NCI-H2171 treated with DMSO at 0.1 percent for 48 hours (cell line): ENCODE measurements at regions not wholly inside any gene's neighbourhood (a gene's known extent, or its start where the extent isn't known, plus 50 kb on each side); places are given as distances from the start of the nearest gene placed in this dataset.

ENCODE experiments used
- DNase-seq: peaks from one replicate; lab custom pipeline; 2025; lab: John Stamatoyannopoulos, UW

DNA sequence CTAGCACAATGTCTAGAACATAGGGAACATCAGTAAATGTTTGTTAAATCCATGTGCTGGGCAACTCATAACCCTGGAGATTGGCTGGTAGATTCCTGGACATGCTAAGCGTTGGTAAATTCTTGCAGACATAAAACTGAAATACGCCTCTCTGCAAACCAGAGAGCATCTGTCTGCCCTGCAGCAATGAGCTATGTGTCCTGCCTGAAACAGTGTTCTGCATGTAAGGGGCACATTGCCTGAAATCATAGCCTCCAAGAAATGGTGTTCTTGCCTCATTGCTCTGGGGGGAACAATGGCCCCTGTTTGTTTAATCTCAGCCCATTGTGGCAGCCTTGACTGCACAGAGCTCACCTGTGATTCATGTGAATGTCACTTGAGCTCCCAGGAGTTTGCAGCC lies 113.5 kb upstream of the CCL2 start:
- DNase-seq, result no peak

DNA sequence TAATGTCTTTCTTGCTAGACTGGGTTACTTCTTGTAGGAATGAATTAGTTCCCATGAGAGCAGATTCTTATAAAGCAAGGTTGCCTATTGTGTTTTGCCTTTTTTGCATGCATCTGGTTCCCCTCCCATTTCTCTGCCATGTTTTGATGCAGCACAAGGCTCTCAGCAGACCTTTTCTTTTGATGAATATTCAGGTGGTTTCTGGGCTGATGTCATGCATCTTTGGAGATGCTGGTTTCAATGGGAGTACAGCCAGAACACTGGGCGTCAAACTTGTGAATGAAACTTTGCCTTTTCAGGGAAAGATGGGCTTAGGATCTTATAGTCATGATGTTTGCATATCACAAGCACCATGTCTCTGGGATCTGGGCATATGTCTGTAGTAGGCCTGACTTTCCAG lies 111.7 kb upstream of the CCL2 start:
- DNase-seq, result no peak

DNA sequence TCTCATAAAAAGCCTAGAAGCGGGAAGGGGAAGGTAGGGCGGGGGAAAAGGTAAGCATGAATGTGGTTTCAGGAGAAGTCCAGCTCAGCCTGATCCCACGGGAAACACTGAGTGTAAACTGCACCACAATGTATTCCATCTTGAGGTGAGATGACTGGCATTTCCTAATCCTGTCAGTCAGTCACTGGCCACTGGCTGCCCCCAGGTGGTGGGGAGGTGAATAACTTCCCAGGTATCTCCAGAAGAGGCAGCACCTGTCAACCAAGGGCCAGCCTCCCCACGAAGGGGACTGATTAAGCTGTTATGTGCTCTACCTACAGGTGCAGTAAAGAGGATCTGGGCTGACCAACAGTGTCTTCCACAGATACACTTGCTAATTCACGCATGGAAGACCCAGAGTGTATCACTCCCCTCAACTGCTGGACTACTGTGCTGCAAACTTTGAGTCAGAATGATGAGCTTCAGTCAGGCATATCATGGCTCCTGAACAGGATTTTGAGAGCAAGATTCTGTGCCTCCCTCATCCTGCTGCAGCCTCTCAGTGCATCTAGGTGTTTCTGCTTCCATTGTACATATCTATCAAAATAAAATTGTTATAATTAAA lies 108.5 kb upstream of the CCL2 start:
- peak; percentile 47 for DNase-seq

DNA sequence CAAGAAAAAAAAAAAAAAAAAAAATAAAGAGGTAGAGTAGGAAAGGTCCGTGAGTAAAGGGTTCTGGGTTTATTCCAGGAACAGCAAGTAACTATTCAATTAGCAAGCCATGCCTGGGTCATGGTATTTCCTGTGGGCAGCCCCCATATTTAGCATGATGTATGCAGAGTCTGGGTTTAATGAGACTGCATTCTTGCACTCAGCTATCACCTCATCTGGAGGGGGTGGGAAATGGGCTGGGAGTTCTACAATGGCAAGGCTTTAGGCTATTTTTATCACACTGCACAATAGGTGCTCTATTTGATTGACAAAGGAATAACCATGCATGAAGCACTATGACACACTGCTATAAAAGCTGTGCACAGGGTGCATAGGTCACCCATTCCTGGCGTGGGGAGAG lies 104.0 kb upstream of the CCL2 start:
- DNase-seq, result no peak

DNA sequence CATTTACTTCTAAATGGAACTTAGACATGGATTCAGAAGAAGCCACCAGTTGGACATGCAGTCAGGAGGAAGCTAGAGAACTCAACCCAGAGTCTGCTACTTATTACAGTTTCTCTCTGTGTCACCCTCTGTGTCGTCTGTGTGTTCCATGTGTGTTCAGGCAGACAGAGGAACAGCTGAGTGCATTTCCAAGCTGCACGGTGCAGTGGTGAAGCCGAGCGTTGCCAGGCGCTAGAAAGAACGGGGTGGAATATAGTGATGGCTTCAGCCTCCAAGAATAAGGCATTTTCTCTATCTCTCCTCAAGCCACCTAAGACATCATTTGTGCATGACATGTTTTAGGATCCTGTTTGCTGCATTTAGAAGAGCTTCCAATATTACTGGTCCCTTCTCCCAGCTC lies 101.1 kb upstream of the CCL2 start:
- no peak for DNase-seq

DNA sequence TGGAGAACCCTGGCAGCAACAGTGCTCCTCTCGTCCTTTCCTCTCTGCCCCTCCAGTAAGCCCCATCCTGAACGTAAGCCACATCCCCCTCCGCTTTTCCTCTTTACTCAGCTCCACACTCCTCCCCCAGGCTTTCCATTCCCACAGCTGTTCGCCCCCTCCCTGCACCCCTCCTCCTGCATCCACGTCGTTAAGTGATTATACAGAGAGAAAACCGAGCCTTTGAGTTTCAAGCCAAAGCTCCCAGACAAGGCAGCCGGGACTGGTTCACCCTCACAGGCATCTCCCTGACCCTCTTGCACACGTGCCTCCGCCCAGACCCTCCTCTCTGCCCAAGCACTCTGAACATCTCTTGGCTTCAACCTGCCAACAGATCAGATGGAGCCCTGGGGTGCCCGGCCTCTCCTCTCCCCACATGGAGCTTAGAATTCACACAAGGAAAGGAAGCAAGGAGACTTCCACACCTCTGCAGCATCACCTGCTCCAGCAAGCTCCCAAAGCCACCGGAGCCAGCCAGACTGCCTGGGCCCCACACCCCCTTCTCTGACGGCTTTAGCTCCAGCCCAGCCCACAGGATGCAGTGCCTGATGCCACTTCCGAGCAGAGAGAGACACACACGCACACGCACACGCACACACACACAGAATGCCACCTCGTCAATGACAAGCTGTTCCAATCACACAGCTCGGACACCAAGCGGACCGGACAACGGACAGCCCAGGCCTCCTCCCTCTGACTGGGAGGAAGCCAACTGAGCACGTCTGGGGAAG lies 99.9 kb upstream of the CCL2 start:
- no peak for DNase-seq

DNA sequence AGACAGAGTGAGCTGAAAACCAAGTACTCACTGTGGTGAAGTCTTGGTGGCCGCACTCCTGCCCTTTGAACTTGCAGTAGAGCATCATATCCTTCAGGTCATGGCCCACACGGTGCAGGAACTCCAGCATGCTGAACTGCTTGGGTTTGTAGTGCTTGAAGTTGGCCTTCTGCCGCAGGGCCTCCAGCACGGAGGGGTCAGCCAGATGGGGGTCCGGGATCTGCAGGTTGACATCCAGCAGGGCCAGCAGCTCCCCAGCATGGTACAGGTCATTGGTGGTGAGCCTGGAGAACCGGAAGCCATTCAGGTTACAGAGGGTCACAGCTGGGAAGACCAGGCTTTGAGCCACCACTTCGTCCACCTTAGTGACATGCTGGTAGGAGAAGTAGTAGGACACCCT lies 99.1 kb upstream of the CCL2 start:
- DNase-seq, result no peak

DNA sequence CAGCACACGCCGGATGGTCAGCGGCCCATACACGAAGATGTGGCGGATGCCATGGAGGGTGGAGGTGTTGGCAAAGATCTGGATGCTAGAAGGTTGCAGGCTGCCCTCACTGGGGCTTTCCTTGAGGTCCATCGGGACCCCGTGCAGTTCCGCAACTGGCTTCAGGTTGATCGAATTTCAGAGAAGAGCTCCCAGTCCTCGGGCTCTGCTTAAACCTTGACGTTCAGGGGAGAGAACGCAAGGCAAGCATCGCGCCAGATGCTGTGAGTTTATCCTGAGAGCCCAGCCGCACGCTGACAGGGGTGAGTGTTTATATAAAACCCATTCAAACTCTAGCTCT lies 98.7 kb upstream of the CCL2 start:
- no peak for DNase-seq

DNA sequence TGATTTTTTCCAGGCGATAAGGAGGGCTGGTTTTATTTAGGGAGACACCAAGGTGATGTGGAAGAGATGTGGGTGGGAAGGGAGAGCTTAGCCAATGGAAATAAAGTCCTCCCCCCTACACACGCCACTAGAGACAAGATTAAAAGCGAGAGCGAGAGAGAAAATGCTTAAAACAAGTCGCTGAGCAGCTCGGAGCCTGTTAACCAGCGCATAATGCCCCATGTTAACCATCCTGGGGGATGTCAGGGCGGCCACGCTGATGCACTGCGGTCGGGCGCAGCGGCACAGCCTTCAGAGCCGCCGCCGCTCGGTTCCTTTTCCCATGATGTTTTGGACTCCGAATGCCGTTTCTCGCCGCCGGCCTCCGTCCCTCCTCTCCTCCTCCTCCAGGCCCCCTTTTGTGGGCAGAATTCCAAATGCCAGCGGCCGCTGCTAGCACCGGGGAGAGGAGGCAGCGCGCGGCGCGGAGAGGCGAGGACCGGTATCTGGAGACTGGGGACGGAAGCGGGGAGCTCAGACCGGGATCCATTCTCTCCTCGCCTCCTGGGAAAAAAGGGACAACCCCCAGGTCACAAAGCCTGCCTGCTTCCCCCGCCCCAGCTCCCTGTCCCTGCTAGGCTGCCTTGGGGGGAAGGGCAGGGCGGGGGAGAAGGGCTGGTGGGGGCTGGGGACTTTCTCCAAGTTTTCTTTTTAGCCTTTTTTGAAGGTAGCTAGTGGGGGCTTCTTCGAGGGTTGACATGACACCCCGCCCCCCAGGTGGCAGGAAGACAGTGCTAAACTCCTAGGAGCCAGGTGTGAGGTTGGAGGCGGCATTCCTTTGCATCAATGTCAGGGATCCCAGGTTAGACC lies 98.1 kb upstream of the CCL2 start:
- DNase-seq, result no peak

DNA sequence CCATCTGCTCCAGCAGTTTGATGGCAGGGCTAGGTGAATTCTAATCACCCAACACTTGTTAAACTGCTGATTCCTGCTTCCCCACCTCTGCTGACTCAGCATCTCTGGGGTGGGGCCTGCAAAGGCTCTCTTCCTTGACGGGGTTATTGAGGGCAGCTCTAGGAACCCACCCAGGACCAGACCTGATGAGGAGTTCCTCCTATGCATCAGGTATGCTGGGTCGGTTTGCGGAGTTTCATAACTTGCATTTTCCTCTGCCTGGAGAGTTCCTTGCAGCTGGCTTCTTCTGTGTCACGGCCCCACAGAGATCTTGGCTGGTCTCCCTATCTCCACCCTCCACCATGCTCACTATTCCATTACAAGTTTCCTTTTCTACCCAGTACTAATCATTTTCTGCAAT lies 93.4 kb upstream of the CCL2 start:
- no peak for DNase-seq

DNA sequence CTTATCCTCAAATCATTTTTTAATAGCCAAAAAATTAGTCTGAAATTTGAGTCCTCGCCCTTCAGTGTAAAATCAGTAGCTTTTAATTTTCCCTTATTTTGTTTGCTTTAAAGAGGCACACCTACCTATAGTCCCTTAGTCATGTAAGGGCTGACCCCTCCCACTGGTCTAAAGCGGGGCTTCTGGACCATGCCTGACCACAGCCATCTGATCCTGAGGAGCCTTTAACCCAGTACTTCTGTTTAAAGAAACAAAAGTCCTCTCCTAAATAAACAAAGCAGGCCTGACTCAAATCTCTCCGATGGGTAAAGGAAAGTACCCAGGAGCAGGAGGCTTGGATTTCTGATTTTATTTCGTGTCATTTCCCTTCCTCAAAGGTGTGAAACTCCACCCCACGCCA lies 92.0 kb upstream of the CCL2 start:
- no peak for DNase-seq

DNA sequence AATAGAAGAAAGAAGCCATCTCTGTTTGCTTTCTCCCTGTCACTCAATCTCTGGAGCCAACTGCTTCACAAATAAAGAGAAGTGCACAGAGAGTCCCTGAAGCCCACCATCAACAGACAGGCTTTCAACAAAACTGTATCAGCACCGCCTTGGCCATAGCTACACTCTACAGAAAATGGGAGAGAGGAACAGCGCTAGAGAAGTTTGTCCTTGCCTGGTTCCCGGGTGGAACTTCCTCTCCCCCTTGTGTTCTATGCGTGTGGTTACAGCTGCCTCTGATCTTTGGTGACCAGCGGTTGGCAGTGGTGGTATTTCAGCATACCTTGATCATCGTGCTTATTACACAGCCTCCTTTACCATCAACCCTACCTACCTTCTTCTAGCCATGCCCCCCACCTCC lies 91.4 kb upstream of the CCL2 start:
- no peak for DNase-seq

DNA sequence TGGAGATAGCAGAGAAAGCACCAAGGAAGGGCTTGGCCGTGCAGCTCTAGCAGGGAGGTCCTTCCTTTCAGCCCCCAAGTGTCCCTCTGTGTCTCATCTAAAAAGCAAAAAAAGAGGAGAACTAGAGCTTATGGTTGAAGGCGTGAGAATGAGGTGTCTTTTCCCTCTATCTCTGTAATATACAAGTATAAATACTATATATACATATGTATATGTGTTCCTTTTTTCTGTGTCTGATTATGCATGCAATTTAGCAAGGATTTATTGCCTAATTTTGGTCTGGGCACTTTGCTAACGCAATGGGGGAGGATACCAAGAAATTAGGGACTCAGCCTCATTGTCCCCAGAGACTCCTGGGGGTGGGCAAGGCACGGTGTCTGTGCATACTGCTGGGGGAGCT lies 90.2 kb upstream of the CCL2 start:
- no peak for DNase-seq

DNA sequence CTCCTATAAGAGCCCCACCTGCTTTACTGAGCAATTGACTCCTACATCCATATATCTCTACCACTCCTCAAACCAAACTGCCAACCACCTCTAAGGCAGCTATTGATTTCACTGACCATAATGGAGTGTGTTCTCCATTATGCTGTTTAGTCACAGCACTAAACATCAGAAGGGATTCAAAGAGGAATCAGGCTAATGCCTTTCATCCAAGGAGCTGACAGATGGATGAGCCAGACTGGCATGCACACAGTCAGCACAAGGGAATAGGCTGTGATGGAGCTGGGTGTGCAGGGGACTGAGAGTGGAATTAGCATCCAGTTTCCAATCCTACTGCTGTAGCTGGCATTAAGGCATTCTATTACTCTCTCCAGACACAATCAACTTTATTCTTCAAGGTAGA lies 88.7 kb upstream of the CCL2 start:
- DNase-seq, result peak; percentile 4

DNA sequence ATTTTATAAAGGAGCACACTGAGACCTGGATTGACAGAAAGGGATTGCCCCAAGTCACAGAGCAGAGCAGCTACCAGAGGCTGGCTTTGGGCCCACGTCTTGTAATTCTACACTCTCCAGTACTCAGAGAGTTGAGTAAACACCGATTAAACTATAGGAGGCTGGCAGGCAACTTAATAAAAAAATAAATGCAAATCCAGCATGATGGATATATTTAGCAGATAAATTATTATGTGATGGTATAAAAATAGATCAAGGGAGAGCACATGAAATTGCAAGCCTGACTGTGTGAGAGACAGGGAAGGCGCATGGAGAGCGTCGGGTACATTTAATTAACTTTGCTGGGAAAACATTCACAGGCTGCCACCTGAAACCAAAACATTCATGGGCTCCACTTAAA lies 87.7 kb upstream of the CCL2 start:
- DNase-seq, result peak; percentile 53

DNA sequence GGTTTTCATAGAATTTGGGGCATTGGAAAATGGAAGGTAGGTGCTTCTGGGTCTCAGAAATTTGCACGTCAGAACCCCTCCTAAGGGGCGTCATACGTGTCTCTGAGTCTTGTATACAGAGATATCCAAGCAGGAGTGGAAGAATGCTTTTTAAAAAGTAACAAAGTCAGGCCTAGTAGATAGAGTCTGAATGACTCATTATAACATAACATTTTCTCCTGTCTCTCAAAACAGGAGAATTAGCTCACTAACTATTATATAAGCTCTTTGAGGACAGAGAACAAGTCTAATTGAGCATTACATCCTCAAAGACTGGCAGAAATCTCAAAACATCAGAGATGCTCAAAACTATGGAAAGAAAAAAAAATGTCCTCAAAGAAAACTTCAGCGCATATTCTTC lies 86.1 kb upstream of the CCL2 start:
- DNase-seq, result no peak

DNA sequence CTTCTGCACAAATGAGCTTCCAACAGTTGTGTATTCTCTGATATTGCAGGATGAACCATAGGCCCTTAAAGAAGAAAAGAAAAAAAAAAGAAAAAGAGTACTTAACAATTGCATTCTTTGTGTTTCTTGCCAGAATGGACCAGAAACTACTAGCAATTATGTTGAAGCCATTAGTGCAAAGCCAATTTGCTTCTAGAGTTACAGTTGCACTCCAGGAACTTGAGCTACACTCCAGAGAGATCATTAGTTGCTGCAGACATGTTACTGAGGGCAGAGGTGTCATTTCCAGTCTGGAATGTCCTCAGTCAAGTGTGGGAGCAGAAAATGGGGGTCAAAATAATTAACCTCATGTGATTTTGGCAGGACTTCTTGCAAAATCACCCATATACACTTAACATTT lies 85.6 kb upstream of the CCL2 start:
- peak; percentile 21 for DNase-seq

DNA sequence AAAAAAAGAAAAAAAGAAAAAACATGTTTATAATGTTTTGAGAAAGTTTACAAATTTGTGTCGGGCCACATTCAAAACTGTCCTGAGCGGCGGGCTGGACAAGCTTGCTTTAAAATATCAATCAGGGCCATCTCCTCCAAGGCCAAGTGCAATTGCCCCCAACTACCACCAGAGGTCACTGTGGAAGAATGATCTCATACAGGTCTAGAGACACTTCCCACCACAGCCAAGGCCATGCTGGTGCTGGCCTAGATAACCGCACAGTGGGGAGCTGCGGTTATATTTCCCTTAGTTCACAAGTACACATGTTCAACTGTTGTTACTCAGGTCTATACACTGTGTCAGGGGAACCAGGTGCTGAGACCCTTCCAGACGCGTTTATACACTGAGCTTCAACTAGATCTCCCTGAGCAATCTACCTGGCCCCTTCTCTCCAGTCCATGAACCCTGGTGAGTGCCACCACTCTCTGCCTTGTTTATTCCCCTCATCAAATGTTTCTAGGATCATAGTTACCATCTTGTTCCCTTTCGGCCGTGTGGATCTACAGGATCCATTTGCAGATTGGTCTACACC lies 83.8 kb upstream of the CCL2 start:
- peak; percentile 41 for DNase-seq

DNA sequence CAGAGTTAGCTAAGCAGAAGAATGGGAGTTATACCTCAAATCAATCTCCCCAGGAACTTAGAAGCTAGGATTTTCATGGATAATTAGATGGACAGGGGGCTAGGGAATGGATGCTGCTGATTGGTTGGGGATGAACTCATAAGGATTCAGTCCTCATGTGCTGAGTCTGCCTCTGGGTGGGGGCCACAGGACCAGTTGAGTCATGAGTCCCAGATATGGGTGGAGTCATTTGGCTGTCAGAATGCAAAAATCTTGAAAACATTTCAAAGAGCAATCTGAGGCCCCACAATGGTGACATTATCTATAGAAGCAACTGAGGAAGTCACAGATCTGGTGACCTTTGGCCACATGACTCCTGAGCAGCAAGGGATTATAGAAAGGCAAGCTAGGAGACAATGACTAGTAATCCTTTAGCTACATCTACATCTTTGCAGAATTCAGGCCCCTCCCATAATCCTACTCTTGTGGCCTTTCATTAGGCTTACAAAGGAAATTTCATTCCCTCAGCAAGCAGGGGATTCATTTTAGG lies 82.6 kb upstream of the CCL2 start:
- DNase-seq, result no peak

DNA sequence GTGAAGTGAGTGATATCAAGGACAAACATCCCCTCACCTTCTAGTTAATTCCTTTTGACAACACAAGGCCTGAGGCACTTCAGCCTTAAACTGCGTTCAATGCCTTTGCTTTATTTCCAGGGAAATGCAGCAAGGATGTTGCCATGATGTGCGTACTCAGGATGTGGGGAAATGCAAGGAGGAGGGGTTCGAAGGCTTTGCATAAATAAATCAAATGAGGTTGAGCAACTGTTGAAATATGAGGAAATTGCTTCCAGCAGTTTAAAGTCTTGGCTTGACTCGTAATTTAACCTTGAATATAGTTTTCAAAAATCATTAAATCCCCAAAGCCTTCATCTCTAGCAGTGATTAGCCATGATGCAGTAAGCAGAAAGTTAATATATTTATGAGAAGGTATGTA lies 81.8 kb upstream of the CCL2 start:
- DNase-seq, result no peak

DNA sequence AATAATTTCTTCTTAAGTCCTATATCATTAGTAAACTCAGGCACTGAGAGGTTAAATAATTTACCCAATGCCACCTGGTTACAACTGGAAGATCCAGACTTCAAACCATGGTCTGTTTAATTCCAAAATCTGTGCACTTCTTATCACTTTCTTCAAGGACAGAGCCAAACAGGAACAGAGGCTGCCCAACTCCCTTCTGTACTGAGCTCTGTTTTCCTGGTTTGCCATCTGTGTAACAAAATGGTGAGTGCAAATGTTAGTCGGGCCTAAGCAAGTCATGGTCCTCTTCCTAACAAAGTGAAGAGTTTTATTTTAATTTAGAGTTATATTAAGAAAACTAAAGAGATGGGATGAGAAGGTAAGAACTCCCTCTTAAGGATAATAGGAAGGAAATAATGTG lies 80.6 kb upstream of the CCL2 start:
- no peak for DNase-seq

DNA sequence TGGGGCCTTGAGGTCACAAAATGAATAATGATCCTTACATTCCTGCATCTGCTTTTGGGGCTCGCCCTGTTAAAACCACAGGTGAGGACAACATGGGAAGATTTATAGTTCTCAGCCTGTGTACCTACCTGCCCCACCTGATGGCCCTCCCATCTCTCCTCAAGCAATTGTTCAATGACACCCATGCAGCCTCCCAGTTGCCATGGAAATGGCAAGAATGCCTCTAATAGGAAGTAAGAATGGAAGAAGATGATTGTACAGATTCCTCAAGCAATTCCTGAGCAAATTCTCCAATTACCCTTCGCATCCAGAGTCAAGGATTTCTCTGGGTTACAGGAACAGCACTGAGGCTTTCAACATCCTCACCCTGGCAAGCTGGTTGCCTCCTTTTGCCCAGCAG lies 78.6 kb upstream of the CCL2 start:
- no peak for DNase-seq

DNA sequence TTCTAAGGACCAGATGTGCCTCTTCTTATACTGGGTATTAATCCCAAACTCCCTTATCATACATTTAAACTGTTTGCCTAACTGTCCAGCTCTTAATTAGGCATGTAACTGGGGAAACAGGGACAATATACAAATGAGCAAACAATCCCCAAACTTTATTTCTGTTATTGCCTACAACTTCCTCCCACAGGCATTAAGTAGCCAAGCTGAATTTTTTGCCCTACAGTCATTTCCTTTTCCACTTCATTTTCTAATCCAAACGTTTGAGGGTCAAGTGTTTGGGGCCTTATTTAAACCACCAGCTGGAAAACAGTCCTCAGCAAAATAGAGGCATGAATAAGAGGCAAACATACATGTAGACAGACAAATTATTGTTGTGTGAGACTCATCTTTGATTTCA lies 77.4 kb upstream of the CCL2 start:
- no peak for DNase-seq
